ENCODE measurements at regions not wholly inside any gene's neighbourhood (a gene's known extent, or its start where the extent isn't known, plus 50 kb on each side); places are given as distances from the start of the nearest gene placed in this dataset.

DNA sequence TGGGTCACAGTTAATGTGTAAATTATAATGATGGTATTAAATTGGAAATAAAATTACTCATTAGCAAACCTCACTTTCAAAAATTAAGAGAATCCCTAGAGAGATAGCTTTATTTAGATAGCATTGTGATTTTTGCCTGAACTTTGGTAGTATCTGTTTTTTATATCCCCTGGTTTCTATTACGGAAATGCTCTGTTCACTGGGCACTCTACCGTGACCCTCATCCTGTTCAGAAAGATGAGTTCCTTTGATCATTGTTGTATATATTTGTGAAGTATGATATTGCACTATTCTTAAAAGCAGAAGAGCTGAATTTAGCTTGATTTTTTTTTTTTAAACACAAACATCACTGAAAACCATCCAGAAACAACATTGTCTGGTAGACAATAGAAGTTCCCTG, 1143.8 kb upstream of the MAP3K7 start:
- intact Hi-C loops (cut with micrococcal nuclease; ENCODE audit: unreplicated experiment): no loop called here
- BruUV-seq (replicated peaks): no TSS peak

DNA sequence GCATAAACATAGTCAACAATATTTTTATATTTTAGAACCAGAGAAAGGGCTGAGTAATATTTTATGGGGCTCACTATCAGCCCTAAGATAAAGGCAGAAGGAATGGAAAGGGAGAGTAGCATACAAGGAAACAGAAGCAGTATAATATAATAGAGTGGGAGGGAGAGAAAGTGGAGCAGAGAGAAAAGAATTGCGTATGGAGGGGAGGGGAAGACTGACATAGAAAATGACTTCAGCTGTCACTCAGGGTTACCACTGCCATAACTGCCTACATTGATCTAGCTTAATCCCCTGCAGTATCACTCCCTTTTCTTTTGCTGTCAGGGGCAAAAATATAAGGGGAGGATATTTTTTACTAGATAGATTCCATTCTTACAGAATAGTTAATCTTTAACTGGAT, 1133.5 kb upstream of the MAP3K7 start:
- Histone ChIP-seq H3K9me3 (ENCODE audit: insufficient read depth, low read depth) (no peaks in the 10 kb centered on the region), H3K4me3 (no peak overlapping the region), H3K79me2 (ENCODE audit: low read depth) (no peaks in the 10 kb centered on the region), H3K36me3 (ENCODE audit: low read depth) (no peaks in the 10 kb centered on the region), H3K4me1 (replicated peaks; ENCODE audit: insufficient read depth) (no peaks in the 10 kb centered on the region), H3K27ac (no peak overlapping the region), H3K9me2 (ENCODE audit: insufficient read depth) (no peaks in the 10 kb centered on the region), H3K4me2 (no peak overlapping the region), H3K27me3 (ENCODE audit: insufficient read depth, low read depth) (no peaks in the 10 kb centered on the region), H4K20me1 (ENCODE audit: insufficient read depth) (no peaks in the 10 kb centered on the region), H3F3A (ENCODE audit: insufficient read depth, low read depth) (no peaks in the 10 kb centered on the region), H2AFZ (no peak overlapping the region)
- ChIA-PET POLR2A (ENCODE audit: unreplicated experiment) (no interaction called here), CTCF (no interaction called here)
- TF ChIP-seq, protein P1, sequence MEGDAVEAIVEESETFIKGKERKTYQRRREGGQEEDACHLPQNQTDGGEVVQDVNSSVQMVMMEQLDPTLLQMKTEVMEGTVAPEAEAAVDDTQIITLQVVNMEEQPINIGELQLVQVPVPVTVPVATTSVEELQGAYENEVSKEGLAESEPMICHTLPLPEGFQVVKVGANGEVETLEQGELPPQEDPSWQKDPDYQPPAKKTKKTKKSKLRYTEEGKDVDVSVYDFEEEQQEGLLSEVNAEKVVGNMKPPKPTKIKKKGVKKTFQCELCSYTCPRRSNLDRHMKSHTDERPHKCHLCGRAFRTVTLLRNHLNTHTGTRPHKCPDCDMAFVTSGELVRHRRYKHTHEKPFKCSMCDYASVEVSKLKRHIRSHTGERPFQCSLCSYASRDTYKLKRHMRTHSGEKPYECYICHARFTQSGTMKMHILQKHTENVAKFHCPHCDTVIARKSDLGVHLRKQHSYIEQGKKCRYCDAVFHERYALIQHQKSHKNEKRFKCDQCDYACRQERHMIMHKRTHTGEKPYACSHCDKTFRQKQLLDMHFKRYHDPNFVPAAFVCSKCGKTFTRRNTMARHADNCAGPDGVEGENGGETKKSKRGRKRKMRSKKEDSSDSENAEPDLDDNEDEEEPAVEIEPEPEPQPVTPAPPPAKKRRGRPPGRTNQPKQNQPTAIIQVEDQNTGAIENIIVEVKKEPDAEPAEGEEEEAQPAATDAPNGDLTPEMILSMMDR (conservative IDR thresholded peaks at IDR 0.05): no peak
- no peak for TF ChIP-seq EZH2 (IDR thresholded peaks at IDR 0.05; ENCODE audit: low read depth)
- no TSS peak for BruUV-seq (replicated peaks)
- intact Hi-C loops (cut with micrococcal nuclease; ENCODE audit: unreplicated experiment): no loop called here
- no peak for DNase-seq

More for the DNA sequence above, 1143.8 kb upstream of the MAP3K7 start:
- Histone ChIP-seq H3K9me2 (ENCODE audit: insufficient read depth) (no peaks in the 10 kb centered on the region), H3K4me3 (no peak overlapping the region), H3K36me3 (ENCODE audit: low read depth) (no peaks in the 10 kb centered on the region), H3F3A (ENCODE audit: insufficient read depth, low read depth) (no peaks in the 10 kb centered on the region), H3K27ac (no peak overlapping the region), H3K4me2 (no peak overlapping the region), H3K27me3 (ENCODE audit: insufficient read depth, low read depth) (no peaks in the 10 kb centered on the region), H3K9me3 (ENCODE audit: insufficient read depth, low read depth) (no peaks in the 10 kb centered on the region), H3K79me2 (ENCODE audit: low read depth) (no peaks in the 10 kb centered on the region), H2AFZ (no peak overlapping the region), H4K20me1 (ENCODE audit: insufficient read depth) (no peaks in the 10 kb centered on the region), H3K4me1 (replicated peaks; ENCODE audit: insufficient read depth) (no peaks in the 10 kb centered on the region)
- ChIA-PET CTCF (no interaction called here), POLR2A (ENCODE audit: unreplicated experiment) (interaction anchor here (0.6 kb wide), 1 partner anchor 402 kb away, joined by 5 read pairs; no protein-coding TSS in a partner anchor)
- TF ChIP-seq EZH2 (IDR thresholded peaks at IDR 0.05; ENCODE audit: low read depth): no peak
- TF ChIP-seq, protein P1 (conservative IDR thresholded peaks at IDR 0.05): no peak
- no peak for DNase-seq

DNA sequence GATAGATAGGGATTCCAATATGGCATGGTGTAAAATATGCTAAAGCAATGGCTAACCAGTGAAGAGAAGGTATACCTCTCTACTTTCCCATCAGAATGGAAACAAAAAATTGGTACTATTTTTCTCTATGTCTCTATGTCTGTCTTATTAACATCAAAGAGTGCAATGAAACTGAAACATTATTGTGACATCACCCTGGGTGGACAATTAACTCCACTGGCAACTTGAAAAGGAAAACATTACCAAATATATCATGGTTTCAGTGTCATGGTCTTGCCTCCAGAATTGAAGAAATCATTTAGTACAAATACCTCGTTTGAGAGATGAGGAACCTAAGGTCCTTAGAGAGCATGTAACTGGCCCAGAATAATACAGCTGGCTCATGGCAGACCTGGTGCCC, 1132.5 kb upstream of the MAP3K7 start:
- Histone ChIP-seq H3K9me2 (ENCODE audit: insufficient read depth) (no peaks in the 10 kb centered on the region), H3K36me3 (ENCODE audit: low read depth) (no peaks in the 10 kb centered on the region), H3K79me2 (ENCODE audit: low read depth) (no peaks in the 10 kb centered on the region), H2AFZ (no peak overlapping the region), H3K27me3 (ENCODE audit: insufficient read depth, low read depth) (no peaks in the 10 kb centered on the region), H3K4me1 (replicated peaks; ENCODE audit: insufficient read depth) (0 out of 2 replicates have a peak, but pooled peaks cover 2% of the 10 kb centered on the region), H3K27ac (no peak overlapping the region), H3K9me3 (ENCODE audit: insufficient read depth, low read depth) (no peaks in the 10 kb centered on the region), H3K4me2 (no peak overlapping the region), H3F3A (ENCODE audit: insufficient read depth, low read depth) (no peaks in the 10 kb centered on the region), H3K4me3 (no peak overlapping the region), H4K20me1 (ENCODE audit: insufficient read depth) (no peaks in the 10 kb centered on the region)
- TF ChIP-seq EZH2 (IDR thresholded peaks at IDR 0.05; ENCODE audit: low read depth): no peak
- TF ChIP-seq, protein P1 (conservative IDR thresholded peaks at IDR 0.05): no peak
- no TSS peak for BruUV-seq (replicated peaks)
- no peak for DNase-seq
- ChIA-PET CTCF (no interaction called here), POLR2A (ENCODE audit: unreplicated experiment) (interaction anchor here (0.7 kb wide), 1 partner anchor 77 kb away, joined by 3 read pairs; no protein-coding TSS in a partner anchor)
- intact Hi-C loops (cut with micrococcal nuclease; ENCODE audit: unreplicated experiment): no loop called here
